ENCODE measurements at regions not wholly inside any gene's neighbourhood (a gene's known extent, or its start where the extent isn't known, plus 50 kb on each side); places are given as distances from the start of the nearest gene placed in this dataset.

DNA sequence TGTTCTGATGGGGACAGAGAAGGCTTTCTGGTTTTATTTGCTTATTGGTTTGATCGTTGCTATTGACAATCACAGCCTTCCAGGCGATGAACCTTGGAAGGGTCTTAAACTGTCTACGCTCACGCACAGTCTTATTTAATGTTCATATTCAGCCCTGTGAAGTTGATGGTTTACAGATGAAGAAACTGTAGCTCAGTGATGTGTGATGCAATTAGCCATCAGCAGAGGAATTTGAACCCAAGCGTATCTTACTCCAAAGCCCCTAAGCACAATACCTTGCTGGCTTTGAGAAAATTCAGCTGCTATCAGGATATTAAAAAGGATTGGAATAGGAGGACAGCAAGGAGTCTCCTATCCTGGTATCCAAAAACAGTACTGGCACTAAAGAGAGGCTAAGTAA lies 77.1 kb upstream of the CALM2 start:
- Histone ChIP-seq H2AFZ (ENCODE audit: low read length) (no peak overlapping the region), H3F3A (ENCODE audit: insufficient read depth, low read length) (peaks cover 9% of the 10 kb centered on the region), H3K79me2 (ENCODE audit: low read length) (no peaks in the 10 kb centered on the region), H3K9me3 (replicated peaks; ENCODE audit: insufficient read depth, low read length) (no peaks in the 10 kb centered on the region), H3K27me3 (replicated peaks; ENCODE audit: insufficient read depth, low read length) (no peaks in the 10 kb centered on the region), H3K9me2 (replicated peaks; ENCODE audit: insufficient read depth, low read length) (no peaks in the 10 kb centered on the region), H3K9ac (ENCODE audit: low read length) (no peak overlapping the region), H3K27ac (ENCODE audit: low read length) (no peak overlapping the region), H3K36me3 (replicated peaks; ENCODE audit: insufficient read depth, low read length) (no peaks in the 10 kb centered on the region), H3K4me1 (ENCODE audit: low read length) (peaks cover 9% of the 10 kb centered on the region; the same call in 1 of the 2 replicates), H4K20me1 (ENCODE audit: insufficient read depth, low read length) (no peaks in the 10 kb centered on the region), H3K4me2 (ENCODE audit: low read depth, low read length) (no peak overlapping the region), H3K4me3 (ENCODE audit: low read length) (no peak overlapping the region)
- TF ChIP-seq EZH2phosphoT487 (IDR thresholded peaks at IDR 0.05; ENCODE audit: low read length) (no peak), EZH2 (optimal IDR thresholded peaks at IDR 0.05; ENCODE audit: low read depth, low read length) (no peak)
- TF ChIP-seq, protein P1, sequence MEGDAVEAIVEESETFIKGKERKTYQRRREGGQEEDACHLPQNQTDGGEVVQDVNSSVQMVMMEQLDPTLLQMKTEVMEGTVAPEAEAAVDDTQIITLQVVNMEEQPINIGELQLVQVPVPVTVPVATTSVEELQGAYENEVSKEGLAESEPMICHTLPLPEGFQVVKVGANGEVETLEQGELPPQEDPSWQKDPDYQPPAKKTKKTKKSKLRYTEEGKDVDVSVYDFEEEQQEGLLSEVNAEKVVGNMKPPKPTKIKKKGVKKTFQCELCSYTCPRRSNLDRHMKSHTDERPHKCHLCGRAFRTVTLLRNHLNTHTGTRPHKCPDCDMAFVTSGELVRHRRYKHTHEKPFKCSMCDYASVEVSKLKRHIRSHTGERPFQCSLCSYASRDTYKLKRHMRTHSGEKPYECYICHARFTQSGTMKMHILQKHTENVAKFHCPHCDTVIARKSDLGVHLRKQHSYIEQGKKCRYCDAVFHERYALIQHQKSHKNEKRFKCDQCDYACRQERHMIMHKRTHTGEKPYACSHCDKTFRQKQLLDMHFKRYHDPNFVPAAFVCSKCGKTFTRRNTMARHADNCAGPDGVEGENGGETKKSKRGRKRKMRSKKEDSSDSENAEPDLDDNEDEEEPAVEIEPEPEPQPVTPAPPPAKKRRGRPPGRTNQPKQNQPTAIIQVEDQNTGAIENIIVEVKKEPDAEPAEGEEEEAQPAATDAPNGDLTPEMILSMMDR (IDR thresholded peaks at IDR 0.05; ENCODE audit: low read length) = no peak
- no peak for DNase-seq

DNA sequence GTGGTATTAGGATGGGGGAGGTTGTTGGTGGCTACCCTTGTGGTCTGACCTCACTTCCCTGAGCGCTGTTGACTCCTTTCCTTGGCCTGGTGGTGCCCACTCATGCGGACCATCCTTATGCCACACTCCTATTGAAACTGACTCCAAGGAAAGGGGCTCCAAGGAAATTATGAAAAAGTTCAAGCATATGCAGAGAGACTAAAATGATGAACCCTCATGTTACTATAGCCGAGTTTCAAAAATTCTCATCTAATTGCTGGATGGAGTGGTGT lies 75.0 kb upstream of the CALM2 start:
- H3K9me2 ChIP-seq (replicated peaks; ENCODE audit: insufficient read depth, low read length) = no peaks in the 10 kb centered on the region
- H3F3A ChIP-seq (ENCODE audit: insufficient read depth, low read length) = no peaks in the 10 kb centered on the region
- DNase-seq = no peak
- no peaks in the 10 kb centered on the region for H3K9me3 ChIP-seq (replicated peaks; ENCODE audit: insufficient read depth, low read length)
- TF ChIP-seq EZH2phosphoT487 (IDR thresholded peaks at IDR 0.05; ENCODE audit: low read length) (no peak), EZH2 (optimal IDR thresholded peaks at IDR 0.05; ENCODE audit: low read depth, low read length) (no peak)
- TF ChIP-seq, protein P1 (IDR thresholded peaks at IDR 0.05; ENCODE audit: low read length) = no peak
- H3K4me2 ChIP-seq (ENCODE audit: low read depth, low read length) = no peak overlapping the region
- H4K20me1 ChIP-seq (ENCODE audit: insufficient read depth, low read length) = no peaks in the 10 kb centered on the region
- H3K27ac ChIP-seq (ENCODE audit: low read length) = no peak overlapping the region
- H3K4me3 ChIP-seq (ENCODE audit: low read length) = no peak overlapping the region
- no peaks in the 10 kb centered on the region for H3K27me3 ChIP-seq (replicated peaks; ENCODE audit: insufficient read depth, low read length)
- H3K79me2 ChIP-seq (ENCODE audit: low read length) = no peaks in the 10 kb centered on the region
- H2AFZ ChIP-seq (ENCODE audit: low read length) = no peak overlapping the region
- H3K36me3 ChIP-seq (replicated peaks; ENCODE audit: insufficient read depth, low read length) = no peaks in the 10 kb centered on the region
- no peaks in the 10 kb centered on the region for H3K4me1 ChIP-seq (ENCODE audit: low read length)
- H3K9ac ChIP-seq (ENCODE audit: low read length) = no peak overlapping the region

DNA sequence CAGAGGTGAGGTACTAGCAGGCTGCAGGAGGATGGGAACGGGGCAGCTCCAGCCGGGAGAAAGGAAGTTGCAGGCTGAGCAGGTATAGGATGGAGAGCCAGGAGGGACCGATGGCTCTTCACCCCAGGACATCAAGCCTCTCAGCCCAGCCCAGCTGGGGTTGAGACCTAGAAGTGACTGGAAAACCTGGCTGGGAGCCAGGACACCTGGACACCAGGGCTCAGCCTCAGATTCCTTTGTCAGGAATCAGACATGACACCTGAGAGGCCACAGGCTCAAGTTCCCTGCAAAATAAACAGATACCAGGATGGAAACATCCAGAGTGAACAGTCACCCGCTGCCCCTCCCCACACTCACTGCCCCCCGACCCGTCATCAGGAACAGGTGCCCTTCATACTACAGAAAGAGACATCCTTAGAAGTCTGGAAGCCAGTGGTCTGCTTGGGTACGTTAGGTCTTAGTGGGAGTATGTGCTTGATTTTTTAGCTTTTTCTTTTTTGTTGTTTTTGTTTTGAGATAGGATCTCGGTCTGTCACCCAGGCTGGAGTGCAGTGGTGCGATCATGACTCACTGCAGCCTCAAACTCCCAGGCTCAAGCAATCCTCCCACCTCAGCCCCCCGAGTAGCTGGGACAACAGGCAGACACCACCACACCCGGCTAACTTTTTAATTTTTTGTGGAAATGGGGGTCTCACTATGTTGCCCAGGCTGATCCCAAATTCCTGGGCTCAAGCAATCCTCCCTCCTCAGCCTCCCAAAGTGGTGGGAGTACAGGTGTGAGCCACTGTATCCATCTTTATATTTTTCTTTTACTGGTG lies 74.5 kb upstream of the CALM2 start:
- TF ChIP-seq EZH2phosphoT487 (IDR thresholded peaks at IDR 0.05; ENCODE audit: low read length) (no peak), EZH2 (optimal IDR thresholded peaks at IDR 0.05; ENCODE audit: low read depth, low read length) (no peak)
- TF ChIP-seq, protein P1 (IDR thresholded peaks at IDR 0.05; ENCODE audit: low read length) = no peak

More for the DNA sequence above, 74.5 kb upstream of the CALM2 start:
- H3K9me2 ChIP-seq (replicated peaks; ENCODE audit: insufficient read depth, low read length) = no peaks in the 10 kb centered on the region
- H4K20me1 ChIP-seq (ENCODE audit: insufficient read depth, low read length) = no peaks in the 10 kb centered on the region
- H3K27me3 ChIP-seq (replicated peaks; ENCODE audit: insufficient read depth, low read length) = no peaks in the 10 kb centered on the region
- H3F3A ChIP-seq (ENCODE audit: insufficient read depth, low read length) = no peaks in the 10 kb centered on the region
- H3K79me2 ChIP-seq (ENCODE audit: low read length) = no peaks in the 10 kb centered on the region
- H3K9ac ChIP-seq (ENCODE audit: low read length) = no peak overlapping the region
- no peaks in the 10 kb centered on the region for H3K4me1 ChIP-seq (ENCODE audit: low read length)
- H3K4me2 ChIP-seq (ENCODE audit: low read depth, low read length) = no peak overlapping the region
- no peak overlapping the region for H3K4me3 ChIP-seq (ENCODE audit: low read length)
- no peaks in the 10 kb centered on the region for H3K9me3 ChIP-seq (replicated peaks; ENCODE audit: insufficient read depth, low read length)
- H3K36me3 ChIP-seq (replicated peaks; ENCODE audit: insufficient read depth, low read length) = no peaks in the 10 kb centered on the region
- DNase-seq = no peak
- no peak overlapping the region for H2AFZ ChIP-seq (ENCODE audit: low read length)
- no peak overlapping the region for H3K27ac ChIP-seq (ENCODE audit: low read length)
